HEK293T (cell line): ENCODE measurements at regions not wholly inside any gene's neighbourhood (a gene's known extent, or its start where the extent isn't known, plus 50 kb on each side); places are given as distances from the start of the nearest gene placed in this dataset.

Experiments
- BHLHE40 ChIP-seq: fragments of 450-650 bp; IDR thresholded peaks from 2 replicates; pipeline ENCODE4 v1.6.1; 2016; ENCODE audit warnings: mild to moderate bottlenecking, moderate library complexity, borderline replicate concordance
- CTBP1 ChIP-seq: fragments of 450-650 bp; IDR thresholded peaks from 2 replicates; pipeline ENCODE4 v1.6.1; 2016; ENCODE audit warnings: borderline replicate concordance
- HDGF ChIP-seq: fragments of 450-650 bp; IDR thresholded peaks from 2 replicates; pipeline ENCODE4 v1.6.1; 2017; ENCODE audit warnings: antibody characterized with exemption, borderline replicate concordance
- PKNOX1 ChIP-seq: fragments of 450-650 bp; IDR thresholded peaks from 2 replicates; pipeline ENCODE4 v1.6.1; 2016

- TF ChIP-seq HDGF (no peak), PKNOX1 (no peak), CTBP1 (no peak), BHLHE40 (no peak)
These were observed 543.4 kb downstream of the CD83 start for GRCh38 chr6:14660806-14661579.
